Esophagus squamous epithelium (tissue), 4 donors: ENCODE measurements at regions not wholly inside any gene's neighbourhood (a gene's known extent, or its start where the extent isn't known, plus 50 kb on each side); places are given as distances from the start of the nearest gene placed in this dataset.

Source experiments
- POLR2A ChIP-seq, 4 donors: fragments of 450-650 bp; IDR thresholded peaks; one replicate each; pipeline ENCODE4 v1.6.1; 2017; ENCODE audit warnings: antibody characterized with exemption in 4 of 4, mild to moderate bottlenecking in 4 of 4, moderate library complexity in 3 of 4
- TF ChIP-seq, protein P1 (sequence below), 6 experiments: fragments of 450-650 bp in 4 of 6; fragments of 200-600 bp in 2 of 6; sonication (generic) in 2 of 6; IDR thresholded peaks; one replicate each; pipeline ENCODE4 v1.5.1; 2016 to 2019; ENCODE audit warnings: antibody characterized with exemption in 6 of 6, mild to moderate bottlenecking in 4 of 6, moderate library complexity in 4 of 6

DNA sequence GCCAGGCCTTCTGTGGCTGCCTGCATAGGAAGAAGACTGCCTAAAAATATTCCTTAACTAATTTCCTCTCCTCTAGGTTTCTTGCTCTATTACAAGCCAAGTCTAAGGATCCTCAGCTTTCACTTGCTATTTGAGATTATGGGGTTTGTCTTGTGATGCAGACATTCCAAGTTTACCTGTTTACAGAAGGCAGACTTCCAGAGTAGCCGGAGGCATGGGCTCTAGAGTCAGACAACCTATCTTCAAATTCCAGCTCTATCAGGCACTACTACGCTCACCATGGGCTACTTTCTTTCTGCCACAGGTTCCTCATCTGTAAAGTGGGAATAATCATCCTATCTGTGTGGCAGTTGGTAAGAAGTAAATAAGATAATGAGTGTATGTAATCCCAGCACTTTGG, 95.6 kb upstream of the BCL6 start:
- TF ChIP-seq, protein P1, sequence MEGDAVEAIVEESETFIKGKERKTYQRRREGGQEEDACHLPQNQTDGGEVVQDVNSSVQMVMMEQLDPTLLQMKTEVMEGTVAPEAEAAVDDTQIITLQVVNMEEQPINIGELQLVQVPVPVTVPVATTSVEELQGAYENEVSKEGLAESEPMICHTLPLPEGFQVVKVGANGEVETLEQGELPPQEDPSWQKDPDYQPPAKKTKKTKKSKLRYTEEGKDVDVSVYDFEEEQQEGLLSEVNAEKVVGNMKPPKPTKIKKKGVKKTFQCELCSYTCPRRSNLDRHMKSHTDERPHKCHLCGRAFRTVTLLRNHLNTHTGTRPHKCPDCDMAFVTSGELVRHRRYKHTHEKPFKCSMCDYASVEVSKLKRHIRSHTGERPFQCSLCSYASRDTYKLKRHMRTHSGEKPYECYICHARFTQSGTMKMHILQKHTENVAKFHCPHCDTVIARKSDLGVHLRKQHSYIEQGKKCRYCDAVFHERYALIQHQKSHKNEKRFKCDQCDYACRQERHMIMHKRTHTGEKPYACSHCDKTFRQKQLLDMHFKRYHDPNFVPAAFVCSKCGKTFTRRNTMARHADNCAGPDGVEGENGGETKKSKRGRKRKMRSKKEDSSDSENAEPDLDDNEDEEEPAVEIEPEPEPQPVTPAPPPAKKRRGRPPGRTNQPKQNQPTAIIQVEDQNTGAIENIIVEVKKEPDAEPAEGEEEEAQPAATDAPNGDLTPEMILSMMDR (IDR thresholded peaks at IDR 0.05), result no peak
- no peak for TF ChIP-seq POLR2A (IDR thresholded peaks at IDR 0.05)
